ENCODE measurements at regions not wholly inside any gene's neighbourhood (a gene's known extent, or its start where the extent isn't known, plus 50 kb on each side); places are given as distances from the start of the nearest gene placed in this dataset.

- TF ChIP-seq CTCF (IDR thresholded peaks at IDR 0.05; ENCODE audit: borderline replicate concordance, insufficient read depth, low read depth, low read length) = no peak
- no peak overlapping the region for H3K4me3 ChIP-seq (ENCODE audit: low read depth, low read length)
Observed at GRCh38 chr10:107364872-107365271, 200.4 kb upstream of the SORCS1 start.

- TF ChIP-seq CTCF (IDR thresholded peaks at IDR 0.05; ENCODE audit: borderline replicate concordance, insufficient read depth, low read depth, low read length) = no peak
- no peak overlapping the region for H3K4me3 ChIP-seq (ENCODE audit: low read depth, low read length)
Observed at GRCh38 chr10:107362306-107362705, 197.8 kb upstream of the SORCS1 start.

GRCh38 chr10:107357033-107357432, 192.5 kb upstream of the SORCS1 start:
- H3K4me3 ChIP-seq (ENCODE audit: low read depth, low read length) = no peak overlapping the region
- no peak for TF ChIP-seq CTCF (IDR thresholded peaks at IDR 0.05; ENCODE audit: borderline replicate concordance, insufficient read depth, low read depth, low read length)

GRCh38 chr10:107356396-107356795, 191.9 kb upstream of the SORCS1 start:
- TF ChIP-seq CTCF (IDR thresholded peaks at IDR 0.05; ENCODE audit: borderline replicate concordance, insufficient read depth, low read depth, low read length) = no peak
- no peak overlapping the region for H3K4me3 ChIP-seq (ENCODE audit: low read depth, low read length)

- no peak overlapping the region for H3K4me3 ChIP-seq (ENCODE audit: low read depth, low read length)
- no peak for TF ChIP-seq CTCF (IDR thresholded peaks at IDR 0.05; ENCODE audit: borderline replicate concordance, insufficient read depth, low read depth, low read length)
Observed at GRCh38 chr10:107342711-107343110, 178.2 kb upstream of the SORCS1 start.

GRCh38 chr10:107341281-107341680, 176.8 kb upstream of the SORCS1 start:
- no peak for TF ChIP-seq CTCF (IDR thresholded peaks at IDR 0.05; ENCODE audit: borderline replicate concordance, insufficient read depth, low read depth, low read length)

GRCh38 chr10:107340326-107340725, 175.8 kb upstream of the SORCS1 start:
- H3K4me3 ChIP-seq (ENCODE audit: low read depth, low read length) = no peak overlapping the region
- no peak for TF ChIP-seq CTCF (IDR thresholded peaks at IDR 0.05; ENCODE audit: borderline replicate concordance, insufficient read depth, low read depth, low read length)

More at GRCh38 chr10:107341281-107341680, 176.8 kb upstream of the SORCS1 start:
- no peak overlapping the region for H3K4me3 ChIP-seq (ENCODE audit: low read depth, low read length)
